HCT116 (cell line): ENCODE measurements at regions not wholly inside any gene's neighbourhood (a gene's known extent, or its start where the extent isn't known, plus 50 kb on each side); places are given as distances from the start of the nearest gene placed in this dataset.

Experiments used
- ATAC-seq: fragments of 200-7000 bp; cut with Tn5 transposase; 2 replicates; pipeline ENCODE4 v1.9.1; 2020; ENCODE audit warnings: mild to moderate bottlenecking, moderate library complexity
- BruUV-seq: library from RNA; stranded (reverse); fragments of 400-500 nt; replicated peaks from 2 replicates; lab custom pipeline; 2021; lab: Mats Ljungman, UMichigan
- CTCF ChIA-PET: fragments of 300-600 bp; sonication (Branson Sonifier 250); formaldehyde crosslinking; loops from one replicate; lab custom pipeline; 2021; ENCODE audit warnings: antibody characterized with exemption; lab: Charles Lee
- POLR2A ChIA-PET: fragments of 300-600, 350-600 bp; sonication (Branson Sonifier 250); formaldehyde crosslinking; loops from one replicate; lab custom pipeline; 2021; ENCODE audit warnings: antibody characterized with exemption; lab: Charles Lee
- RAD21 ChIA-PET, 2 experiments: fragments of 300-600 bp; sonication (Branson Sonifier 250); formaldehyde crosslinking; loops; one replicate each; lab custom pipeline; 2023; ENCODE audit warnings: low total read pairs in 2 of 2; ENCODE audit not compliant: uncharacterized antibody in 2 of 2, unreplicated experiment in 2 of 2, low non-redundant PET in 1 of 2; lab: Charles Lee
- DNase-seq: peaks from one replicate; pipeline ENCODE4 v3.0.0-alpha.2; 2010; ENCODE audit warnings: low read depth, low spot score
- H2AFZ ChIP-seq: fragments of 200-600 bp; shearing (Covaris generic), sonication (generic); 2 replicates; pipeline ENCODE4 v1.6.1; 2017; ENCODE audit warnings: low read depth, mixed run types, mixed read lengths, antibody characterized with exemption, low read length; ENCODE audit not compliant: poor library complexity, severe bottlenecking
- H3K27ac ChIP-seq: 2 replicates; pipeline ENCODE4 v1.5.1; 2012; ENCODE audit warnings: low read depth, low read length
- H3K27me3 ChIP-seq: fragments of 200-600 bp; sonication (generic); 2 replicates; pipeline ENCODE4 v1.6.1; 2016; ENCODE audit warnings: mixed run types, low read length, mixed read lengths; ENCODE audit not compliant: insufficient read depth
- H3K36me3 ChIP-seq, 2 experiments: fragments of 200-500 bp in 1 of 2; fragments of 200-600 bp in 1 of 2; sonication (Bioruptor generic) in 1 of 2; sonication (generic) in 1 of 2; 2 replicates each; pipeline versions ENCODE4 v1.5.1 to v1.6.1; 2014 to 2016; ENCODE audit warnings: low read length in 2 of 2, inconsistent platforms in 1 of 2, mixed read lengths in 1 of 2, mixed run types in 1 of 2; ENCODE audit not compliant: insufficient read depth in 2 of 2, control insufficient read depth in 1 of 2
- H3K4me1 ChIP-seq, 2 experiments: fragments of 200-600 bp in 1 of 2; sonication (generic) in 1 of 2; 2 replicates each; pipeline versions ENCODE4 v1.5.1 to v1.6.1; 2012 to 2017; ENCODE audit warnings: low read length in 2 of 2, inconsistent platforms in 1 of 2, mild to moderate bottlenecking in 1 of 2, mixed read lengths in 1 of 2, mixed run types in 1 of 2, moderate library complexity in 1 of 2; ENCODE audit not compliant: insufficient read depth in 2 of 2, control insufficient read depth in 1 of 2
- H3K4me2 ChIP-seq: fragments of 200-600 bp; sonication (generic); 2 replicates; pipeline ENCODE4 v1.6.1; 2017; ENCODE audit warnings: mixed run types, low read length, mixed read lengths
- H3K4me3 ChIP-seq, 2 experiments: fragments of 200-600 bp in 1 of 2; sonication (generic) in 1 of 2; replicated peaks in 1 of 2; 2 replicates each; pipeline ENCODE4 v1.5.1; 2011 to 2016; ENCODE audit warnings: low read length in 2 of 2, control low read depth in 1 of 2, low read depth in 1 of 2, mild to moderate bottlenecking in 1 of 2, mixed read lengths in 1 of 2, mixed run types in 1 of 2
- H3K79me2 ChIP-seq: fragments of 200-600 bp; sonication (generic); 2 replicates; pipeline ENCODE4 v1.6.1; 2017; ENCODE audit warnings: mild to moderate bottlenecking, mixed run types, low read length, moderate library complexity, mixed read lengths; ENCODE audit not compliant: insufficient read depth
- H3K9ac ChIP-seq: fragments of 200-600 bp; sonication (generic); 2 replicates; pipeline ENCODE4 v1.6.1; 2016; ENCODE audit warnings: low read length, mixed read lengths
- H3K9me2 ChIP-seq: fragments of 200-600 bp; sonication (generic), shearing (Covaris generic); 2 replicates; pipeline ENCODE4 v1.6.1; 2017; ENCODE audit warnings: mixed run types, mild to moderate bottlenecking, moderate library complexity; ENCODE audit not compliant: insufficient read depth
- H3K9me3 ChIP-seq, 2 experiments: fragments of 200-500 bp in 1 of 2; fragments of 200-600 bp in 1 of 2; sonication (Bioruptor generic) in 1 of 2; sonication (generic) in 1 of 2; 2 replicates each; pipeline ENCODE4 v1.6.1; 2014 to 2017; ENCODE audit warnings: low read length in 2 of 2, mixed read lengths in 2 of 2, inconsistent platforms in 1 of 2, low read depth in 1 of 2, mild to moderate bottlenecking in 1 of 2, mixed run types in 1 of 2, moderate library complexity in 1 of 2; ENCODE audit not compliant: control insufficient read depth in 1 of 2, insufficient read depth in 1 of 2
- H4K20me1 ChIP-seq: fragments of 200-600 bp; sonication (generic), shearing (Covaris generic); 2 replicates; pipeline ENCODE4 v1.6.1; 2017; ENCODE audit warnings: mixed run types, mild to moderate bottlenecking, moderate library complexity; ENCODE audit not compliant: insufficient read depth
- CTCF ChIP-seq, 3 experiments: fragments of 200-600 bp in 1 of 3; sonication (generic) in 1 of 3; IDR thresholded peaks in 2 of 3; conservative IDR thresholded peaks in 1 of 3; 2 replicates each; pipeline ENCODE4 v1.5.1; 2012 to 2017; ENCODE audit warnings: low read depth in 2 of 3, low read length in 2 of 3, antibody characterized with exemption in 1 of 3, borderline replicate concordance in 1 of 3, control low read depth in 1 of 3, mild to moderate bottlenecking in 1 of 3, mixed read lengths in 1 of 3, mixed run types in 1 of 3, moderate library complexity in 1 of 3; ENCODE audit not compliant: insufficient read depth in 1 of 3
- EZH2phosphoT487 ChIP-seq: fragments of 200-600 bp; IDR thresholded peaks from 2 replicates; pipeline ENCODE4 v1.6.1; 2018; ENCODE audit warnings: antibody characterized with exemption, borderline replicate concordance
- MAX ChIP-seq: IDR thresholded peaks from 2 replicates; pipeline ENCODE4 v1.6.1; 2012
- RAD21 ChIP-seq: IDR thresholded peaks from 2 replicates; pipeline ENCODE4 v1.6.1; 2012; ENCODE audit warnings: low read depth, mild to moderate bottlenecking
- SIN3A ChIP-seq: IDR thresholded peaks from 2 replicates; pipeline ENCODE4 v1.6.1; 2012; ENCODE audit warnings: low read depth
- SP1 ChIP-seq: IDR thresholded peaks from 2 replicates; pipeline ENCODE4 v1.6.1; 2012; ENCODE audit warnings: low read depth
- ZFX ChIP-seq: fragments of 450-650 bp; IDR thresholded peaks from 2 replicates; pipeline ENCODE4 v1.6.1; 2017
- ZNF274 ChIP-seq: fragments of 200-500 bp; sonication (Bioruptor generic); IDR thresholded peaks from 2 replicates; pipeline ENCODE4 v1.6.1; 2014; ENCODE audit warnings: mild to moderate bottlenecking, low read depth, low read length, inconsistent platforms
- intact Hi-C: fragments of 100-400 bp; cut with micrococcal nuclease; formaldehyde crosslinking; loops from 2 replicates; pipeline ENCODE4 v1.10.0; 2022

GRCh38 chr12:14270392-14270791, 95.1 kb upstream of the ATF7IP start:
- Histone ChIP-seq H3K4me3 (no peak overlapping the region), H2AFZ (no peak overlapping the region), H3K9me2 (no peaks in the 10 kb centered on the region), H3K27ac (no peak overlapping the region), H4K20me1 (no peaks in the 10 kb centered on the region), H3K36me3 (no peaks in the 10 kb centered on the region), H3K9me3 (no peaks in the 10 kb centered on the region), H3K4me2 (no peak overlapping the region), H3K9ac (no peak overlapping the region), H3K27me3 (no peaks in the 10 kb centered on the region), H3K79me2 (no peaks in the 10 kb centered on the region), H3K4me1 (no peaks in the 10 kb centered on the region)
- CTCF ChIA-PET: no interaction called here
- DNase-seq (no peak), ATAC-seq (no peak)
- POLR2A ChIA-PET: no interaction called here
- BruUV-seq: no TSS peak
- intact Hi-C loops: no loop called here
- TF ChIP-seq SIN3A: no peak
- TF ChIP-seq MAX: no peak
- RAD21 ChIA-PET: no interaction called here

- no peak overlapping the region for H3K9ac ChIP-seq
- H4K20me1 ChIP-seq: no peaks in the 10 kb centered on the region
- no peaks in the 10 kb centered on the region for H3K9me2 ChIP-seq
- no peaks in the 10 kb centered on the region for H3K4me1 ChIP-seq
- TF ChIP-seq RAD21 (no peak), SP1 (no peak), ZNF274 (no peak), SIN3A (no peak), EZH2phosphoT487 (no peak), CTCF (IDR thresholded peaks at IDR 0.05 in 2 of 3, conservative IDR thresholded peaks at IDR 0.05 in 1 of 3; ENCODE audit: borderline replicate concordance in 1 of 3, insufficient read depth in 1 of 3, low read depth in 2 of 3, low read length in 2 of 3) (no peak), ZFX (no peak)
- ChIA-PET CTCF (no interaction called here), RAD21 (no interaction called here), POLR2A (no interaction called here)
- H3K27me3 ChIP-seq: no peaks in the 10 kb centered on the region
- no peak overlapping the region for H2AFZ ChIP-seq
- H3K4me2 ChIP-seq: no peak overlapping the region
- intact Hi-C loops: no loop called here
- no peak overlapping the region for H3K4me3 ChIP-seq
- no peaks in the 10 kb centered on the region for H3K36me3 ChIP-seq
- ATAC-seq (no peak), DNase-seq (no peak)
- no peaks in the 10 kb centered on the region for H3K79me2 ChIP-seq
- H3K27ac ChIP-seq: no peak overlapping the region
- no peaks in the 10 kb centered on the region for H3K9me3 ChIP-seq
- BruUV-seq: no TSS peak
Observed at GRCh38 chr12:14272956-14273912, 92.2 kb upstream of the ATF7IP start.
